ENCODE measurements at regions not wholly inside any gene's neighbourhood (a gene's known extent, or its start where the extent isn't known, plus 50 kb on each side); places are given as distances from the start of the nearest gene placed in this dataset.

GRCh38 chr16:35751191-35751941 lies 2292.0 kb downstream of the TP53TG3F start:
- no peak overlapping the region for H3K27ac ChIP-seq (ENCODE audit: low read depth, low read length)
- H3K9me3 ChIP-seq (ENCODE audit: control insufficient read depth, insufficient read depth, low read length) = peaks cover 87% of the 10 kb centered on the region
- CTCF ChIA-PET = no interaction called here
- DNase-seq (ENCODE audit: low read depth, low spot score) = no peak
- POLR2A ChIA-PET = no interaction called here
- H3K27me3 ChIP-seq (ENCODE audit: control insufficient read depth, insufficient read depth, low read length) = no peaks in the 10 kb centered on the region
- no peak for TF ChIP-seq CTCF (IDR thresholded peaks at IDR 0.05; ENCODE audit: low read depth, low read length)
- no peak overlapping the region for H3K4me3 ChIP-seq (ENCODE audit: low read depth, low read length)

GRCh38 chr16:35752012-35752772 lies 2292.8 kb downstream of the TP53TG3F start:
- no peak overlapping the region for H3K4me3 ChIP-seq (ENCODE audit: low read depth, low read length)

GRCh38 chr16:35752773-35753558 lies 2293.6 kb downstream of the TP53TG3F start:
- ChIA-PET POLR2A (no interaction called here), CTCF (no interaction called here)
- TF ChIP-seq CTCF (IDR thresholded peaks at IDR 0.05; ENCODE audit: low read depth, low read length) = no peak
- H3K9me3 ChIP-seq (ENCODE audit: control insufficient read depth, insufficient read depth, low read length) = peaks cover 71% of the 10 kb centered on the region
- DNase-seq (ENCODE audit: low read depth, low spot score) = no peak
- H3K27ac ChIP-seq (ENCODE audit: low read depth, low read length) = no peak overlapping the region
- no peaks in the 10 kb centered on the region for H3K27me3 ChIP-seq (ENCODE audit: control insufficient read depth, insufficient read depth, low read length)
- no peak overlapping the region for H3K4me3 ChIP-seq (ENCODE audit: low read depth, low read length)

More at GRCh38 chr16:35752012-35752772, 2292.8 kb downstream of the TP53TG3F start:
- POLR2A ChIA-PET = no interaction called here
- H3K27ac ChIP-seq (ENCODE audit: low read depth, low read length) = no peak overlapping the region
- peaks cover 79% of the 10 kb centered on the region for H3K9me3 ChIP-seq (ENCODE audit: control insufficient read depth, insufficient read depth, low read length)
- no peaks in the 10 kb centered on the region for H3K27me3 ChIP-seq (ENCODE audit: control insufficient read depth, insufficient read depth, low read length)
- CTCF ChIA-PET = no interaction called here
- no peak for TF ChIP-seq CTCF (IDR thresholded peaks at IDR 0.05; ENCODE audit: low read depth, low read length)
- DNase-seq (ENCODE audit: low read depth, low spot score) = no peak

GRCh38 chr16:35753559-35754390 lies 2294.4 kb downstream of the TP53TG3F start:
- DNase-seq (ENCODE audit: low read depth, low spot score) = no peak
- H3K27ac ChIP-seq (ENCODE audit: low read depth, low read length) = no peak overlapping the region
- H3K27me3 ChIP-seq (ENCODE audit: control insufficient read depth, insufficient read depth, low read length) = no peaks in the 10 kb centered on the region
- H3K4me3 ChIP-seq (ENCODE audit: low read depth, low read length) = no peak overlapping the region
- H3K9me3 ChIP-seq (ENCODE audit: control insufficient read depth, insufficient read depth, low read length) = peaks cover 64% of the 10 kb centered on the region
- ChIA-PET CTCF (no interaction called here), POLR2A (no interaction called here)
- TF ChIP-seq CTCF (IDR thresholded peaks at IDR 0.05; ENCODE audit: low read depth, low read length) = no peak
